ENCODE measurements at regions not wholly inside any gene's neighbourhood (a gene's known extent, or its start where the extent isn't known, plus 50 kb on each side); places are given as distances from the start of the nearest gene placed in this dataset.

- Histone ChIP-seq H3K4me3 (ENCODE audit: low read depth, low read length) (no peak overlapping the region), H3K27ac (ENCODE audit: extremely low read depth, low read depth, low read length) (no peak overlapping the region), H3K9me3 (ENCODE audit: control insufficient read depth, insufficient read depth, low read depth, low read length) (no peaks in the 10 kb centered on the region), H3K36me3 (ENCODE audit: control insufficient read depth in 2 of 2, insufficient read depth in 1 of 2, low read length in 2 of 2) (no peaks in the 10 kb centered on the region), H3K4me1 (ENCODE audit: control insufficient read depth, insufficient read depth, low read length) (no peaks in the 10 kb centered on the region)
- TF ChIP-seq ZNF138 (tag by site-specific recombination; IDR thresholded peaks at IDR 0.05; ENCODE audit: borderline replicate concordance), result no peak
- CTCF ChIA-PET, result no interaction called here
- POLR2A ChIA-PET, result no interaction called here
These were observed 932.0 kb upstream of the IGFBP7 start for GRCh38 chr4:58042176-58042575.

DNA sequence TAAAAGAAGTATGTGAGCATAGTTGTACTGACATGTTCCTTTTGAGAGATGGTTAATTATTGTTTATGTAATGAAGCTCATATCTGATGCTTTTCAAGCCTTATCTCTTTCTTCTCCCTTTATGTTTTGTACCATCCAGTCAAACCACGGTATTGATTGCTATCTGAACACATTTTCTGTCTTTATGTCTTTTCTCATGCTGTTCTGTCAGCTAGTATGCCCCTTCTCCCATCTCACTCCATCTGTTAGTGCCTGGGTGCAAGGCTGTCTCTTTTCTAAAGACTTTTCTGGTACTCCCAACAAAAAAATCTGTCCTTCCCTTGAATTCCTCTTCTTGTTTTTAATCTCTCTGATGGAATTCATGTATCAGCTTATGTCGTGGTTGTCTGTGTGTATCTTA lies 883.8 kb upstream of the IGFBP7 start:
- Histone ChIP-seq H3K4me1 (ENCODE audit: control insufficient read depth, insufficient read depth, low read length) (no peaks in the 10 kb centered on the region), H3K4me3 (ENCODE audit: low read depth, low read length) (no peak overlapping the region), H3K36me3 (ENCODE audit: control insufficient read depth in 2 of 2, insufficient read depth in 1 of 2, low read length in 2 of 2) (no peaks in the 10 kb centered on the region), H3K9me3 (ENCODE audit: control insufficient read depth, insufficient read depth, low read depth, low read length) (no peaks in the 10 kb centered on the region), H3K27ac (ENCODE audit: extremely low read depth, low read depth, low read length) (no peak overlapping the region)
- ChIA-PET POLR2A (no interaction called here), CTCF (no interaction called here)
- no peak for TF ChIP-seq SP7 (tag by site-specific recombination; IDR thresholded peaks at IDR 0.05)
- no peak for TF ChIP-seq ZNF112 (tag by site-specific recombination; IDR thresholded peaks at IDR 0.05)

DNA sequence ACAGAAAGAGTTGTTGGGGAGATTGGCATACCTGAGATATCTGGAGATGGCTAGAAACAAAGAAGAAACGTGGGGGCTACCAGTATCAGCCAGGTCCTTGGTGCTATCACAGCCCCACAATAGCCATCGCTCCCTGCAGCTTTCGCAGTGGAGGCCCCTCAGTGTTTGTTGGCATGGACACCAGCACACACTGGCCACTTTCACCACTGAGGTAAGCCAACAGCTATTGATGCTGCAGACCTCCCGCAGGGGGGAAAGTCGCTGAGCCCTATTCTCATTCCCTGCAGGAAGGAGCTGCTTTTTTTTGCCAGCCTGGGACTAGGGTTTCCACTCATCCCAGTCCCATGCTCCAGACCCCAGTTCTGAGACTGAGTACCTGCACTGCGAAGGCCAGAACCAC lies 879.2 kb upstream of the IGFBP7 start:
- Histone ChIP-seq H3K9me3 (ENCODE audit: control insufficient read depth, insufficient read depth, low read depth, low read length) (no peaks in the 10 kb centered on the region), H3K27ac (ENCODE audit: extremely low read depth, low read depth, low read length) (no peak overlapping the region), H3K36me3 (ENCODE audit: control insufficient read depth in 2 of 2, insufficient read depth in 1 of 2, low read length in 2 of 2) (no peaks in the 10 kb centered on the region), H3K4me1 (ENCODE audit: control insufficient read depth, insufficient read depth, low read length) (no peaks in the 10 kb centered on the region), H3K4me3 (ENCODE audit: low read depth, low read length) (no peak overlapping the region)
- ChIA-PET POLR2A (no interaction called here), CTCF (no interaction called here)
- TF ChIP-seq KLF1 (tag by site-specific recombination; IDR thresholded peaks at IDR 0.05) (no peak), ZNF48 (tag by site-specific recombination; IDR thresholded peaks at IDR 0.05) (no peak), ZNF175 (tag by site-specific recombination; IDR thresholded peaks at IDR 0.05) (no peak), ZNF660 (tag by site-specific recombination; IDR thresholded peaks at IDR 0.05) (no peak), KLF7 (tag by site-specific recombination; IDR thresholded peaks at IDR 0.05; ENCODE audit: borderline replicate concordance) (no peak), ZNF423 (tag by site-specific recombination; IDR thresholded peaks at IDR 0.05) (no peak), ZNF558 (tag by site-specific recombination; IDR thresholded peaks at IDR 0.05) (no peak), BCL11B (tag by site-specific recombination; IDR thresholded peaks at IDR 0.05; ENCODE audit: low read depth) (no peak), SP7 (tag by site-specific recombination; IDR thresholded peaks at IDR 0.05) (no peak), ZNF280D (tag by site-specific recombination; IDR thresholded peaks at IDR 0.05) (no peak), ZNF155 (tag by site-specific recombination; IDR thresholded peaks at IDR 0.05) (no peak), ZNF157 (tag by site-specific recombination; IDR thresholded peaks at IDR 0.05) (no peak), ZNF768 (tag by site-specific recombination; IDR thresholded peaks at IDR 0.05) (no peak), ZNF658 (tag by site-specific recombination; IDR thresholded peaks at IDR 0.05) (no peak)
- TF ChIP-seq, protein P1, sequence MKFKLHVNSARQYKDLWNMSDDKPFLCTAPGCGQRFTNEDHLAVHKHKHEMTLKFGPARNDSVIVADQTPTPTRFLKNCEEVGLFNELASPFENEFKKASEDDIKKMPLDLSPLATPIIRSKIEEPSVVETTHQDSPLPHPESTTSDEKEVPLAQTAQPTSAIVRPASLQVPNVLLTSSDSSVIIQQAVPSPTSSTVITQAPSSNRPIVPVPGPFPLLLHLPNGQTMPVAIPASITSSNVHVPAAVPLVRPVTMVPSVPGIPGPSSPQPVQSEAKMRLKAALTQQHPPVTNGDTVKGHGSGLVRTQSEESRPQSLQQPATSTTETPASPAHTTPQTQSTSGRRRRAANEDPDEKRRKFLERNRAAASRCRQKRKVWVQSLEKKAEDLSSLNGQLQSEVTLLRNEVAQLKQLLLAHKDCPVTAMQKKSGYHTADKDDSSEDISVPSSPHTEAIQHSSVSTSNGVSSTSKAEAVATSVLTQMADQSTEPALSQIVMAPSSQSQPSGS (tag by site-specific recombination; IDR thresholded peaks at IDR 0.05; ENCODE audit: low read depth), result no peak
- TF ChIP-seq, protein P2, sequence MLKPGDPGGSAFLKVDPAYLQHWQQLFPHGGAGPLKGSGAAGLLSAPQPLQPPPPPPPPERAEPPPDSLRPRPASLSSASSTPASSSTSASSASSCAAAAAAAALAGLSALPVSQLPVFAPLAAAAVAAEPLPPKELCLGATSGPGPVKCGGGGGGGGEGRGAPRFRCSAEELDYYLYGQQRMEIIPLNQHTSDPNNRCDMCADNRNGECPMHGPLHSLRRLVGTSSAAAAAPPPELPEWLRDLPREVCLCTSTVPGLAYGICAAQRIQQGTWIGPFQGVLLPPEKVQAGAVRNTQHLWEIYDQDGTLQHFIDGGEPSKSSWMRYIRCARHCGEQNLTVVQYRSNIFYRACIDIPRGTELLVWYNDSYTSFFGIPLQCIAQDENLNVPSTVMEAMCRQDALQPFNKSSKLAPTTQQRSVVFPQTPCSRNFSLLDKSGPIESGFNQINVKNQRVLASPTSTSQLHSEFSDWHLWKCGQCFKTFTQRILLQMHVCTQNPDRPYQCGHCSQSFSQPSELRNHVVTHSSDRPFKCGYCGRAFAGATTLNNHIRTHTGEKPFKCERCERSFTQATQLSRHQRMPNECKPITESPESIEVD (tag by site-specific recombination; IDR thresholded peaks at IDR 0.05), result no peak
